HCT116 (cell line): ENCODE measurements at regions not wholly inside any gene's neighbourhood (a gene's known extent, or its start where the extent isn't known, plus 50 kb on each side); places are given as distances from the start of the nearest gene placed in this dataset.
A peak's percentile ranks its signal among the peaks of the same experiment; 100 is the strongest.

Experiments
- ATAC-seq: fragments of 200-7000 bp; cut with Tn5 transposase; 2 replicates; pipeline ENCODE4 v1.9.1; 2020; ENCODE audit warnings: mild to moderate bottlenecking, moderate library complexity
- BruUV-seq: library from RNA; stranded (reverse); fragments of 400-500 nt; replicated peaks from 2 replicates; lab custom pipeline; 2021; lab: Mats Ljungman, UMichigan
- CTCF ChIA-PET: fragments of 300-600 bp; sonication (Branson Sonifier 250); formaldehyde crosslinking; loops from one replicate; lab custom pipeline; 2021; ENCODE audit warnings: antibody characterized with exemption; lab: Charles Lee
- POLR2A ChIA-PET: fragments of 300-600, 350-600 bp; sonication (Branson Sonifier 250); formaldehyde crosslinking; loops from one replicate; lab custom pipeline; 2021; ENCODE audit warnings: antibody characterized with exemption; lab: Charles Lee
- RAD21 ChIA-PET, 2 experiments: fragments of 300-600 bp; sonication (Branson Sonifier 250); formaldehyde crosslinking; loops; one replicate each; lab custom pipeline; 2023; ENCODE audit warnings: low total read pairs in 2 of 2; ENCODE audit not compliant: uncharacterized antibody in 2 of 2, unreplicated experiment in 2 of 2, low non-redundant PET in 1 of 2; lab: Charles Lee
- DNase-seq: peaks from one replicate; pipeline ENCODE4 v3.0.0-alpha.2; 2010; ENCODE audit warnings: low read depth, low spot score
- H2AFZ ChIP-seq: fragments of 200-600 bp; shearing (Covaris generic), sonication (generic); 2 replicates; pipeline ENCODE4 v1.6.1; 2017; ENCODE audit warnings: low read depth, mixed run types, mixed read lengths, antibody characterized with exemption, low read length; ENCODE audit not compliant: poor library complexity, severe bottlenecking
- H3K27ac ChIP-seq: 2 replicates; pipeline ENCODE4 v1.5.1; 2012; ENCODE audit warnings: low read depth, low read length
- H3K27me3 ChIP-seq: fragments of 200-600 bp; sonication (generic); 2 replicates; pipeline ENCODE4 v1.6.1; 2016; ENCODE audit warnings: mixed run types, low read length, mixed read lengths; ENCODE audit not compliant: insufficient read depth
- H3K36me3 ChIP-seq, 2 experiments: fragments of 200-500 bp in 1 of 2; fragments of 200-600 bp in 1 of 2; sonication (Bioruptor generic) in 1 of 2; sonication (generic) in 1 of 2; 2 replicates each; pipeline versions ENCODE4 v1.5.1 to v1.6.1; 2014 to 2016; ENCODE audit warnings: low read length in 2 of 2, inconsistent platforms in 1 of 2, mixed read lengths in 1 of 2, mixed run types in 1 of 2; ENCODE audit not compliant: insufficient read depth in 2 of 2, control insufficient read depth in 1 of 2
- H3K4me1 ChIP-seq, 2 experiments: fragments of 200-600 bp in 1 of 2; sonication (generic) in 1 of 2; 2 replicates each; pipeline versions ENCODE4 v1.5.1 to v1.6.1; 2012 to 2017; ENCODE audit warnings: low read length in 2 of 2, inconsistent platforms in 1 of 2, mild to moderate bottlenecking in 1 of 2, mixed read lengths in 1 of 2, mixed run types in 1 of 2, moderate library complexity in 1 of 2; ENCODE audit not compliant: insufficient read depth in 2 of 2, control insufficient read depth in 1 of 2
- H3K4me2 ChIP-seq: fragments of 200-600 bp; sonication (generic); 2 replicates; pipeline ENCODE4 v1.6.1; 2017; ENCODE audit warnings: mixed run types, low read length, mixed read lengths
- H3K4me3 ChIP-seq, 2 experiments: fragments of 200-600 bp in 1 of 2; sonication (generic) in 1 of 2; replicated peaks in 1 of 2; 2 replicates each; pipeline ENCODE4 v1.5.1; 2011 to 2016; ENCODE audit warnings: low read length in 2 of 2, control low read depth in 1 of 2, low read depth in 1 of 2, mild to moderate bottlenecking in 1 of 2, mixed read lengths in 1 of 2, mixed run types in 1 of 2
- H3K79me2 ChIP-seq: fragments of 200-600 bp; sonication (generic); 2 replicates; pipeline ENCODE4 v1.6.1; 2017; ENCODE audit warnings: mild to moderate bottlenecking, mixed run types, low read length, moderate library complexity, mixed read lengths; ENCODE audit not compliant: insufficient read depth
- H3K9ac ChIP-seq: fragments of 200-600 bp; sonication (generic); 2 replicates; pipeline ENCODE4 v1.6.1; 2016; ENCODE audit warnings: low read length, mixed read lengths
- H3K9me2 ChIP-seq: fragments of 200-600 bp; sonication (generic), shearing (Covaris generic); 2 replicates; pipeline ENCODE4 v1.6.1; 2017; ENCODE audit warnings: mixed run types, mild to moderate bottlenecking, moderate library complexity; ENCODE audit not compliant: insufficient read depth
- H3K9me3 ChIP-seq, 2 experiments: fragments of 200-500 bp in 1 of 2; fragments of 200-600 bp in 1 of 2; sonication (Bioruptor generic) in 1 of 2; sonication (generic) in 1 of 2; 2 replicates each; pipeline ENCODE4 v1.6.1; 2014 to 2017; ENCODE audit warnings: low read length in 2 of 2, mixed read lengths in 2 of 2, inconsistent platforms in 1 of 2, low read depth in 1 of 2, mild to moderate bottlenecking in 1 of 2, mixed run types in 1 of 2, moderate library complexity in 1 of 2; ENCODE audit not compliant: control insufficient read depth in 1 of 2, insufficient read depth in 1 of 2
- H4K20me1 ChIP-seq: fragments of 200-600 bp; sonication (generic), shearing (Covaris generic); 2 replicates; pipeline ENCODE4 v1.6.1; 2017; ENCODE audit warnings: mixed run types, mild to moderate bottlenecking, moderate library complexity; ENCODE audit not compliant: insufficient read depth
- CBX3 ChIP-seq: IDR thresholded peaks from 2 replicates; pipeline ENCODE4 v1.6.1; 2012; ENCODE audit warnings: low read depth
- CEBPB ChIP-seq: IDR thresholded peaks from 2 replicates; pipeline ENCODE4 v1.6.1; 2012; ENCODE audit warnings: low read depth
- EGR1 ChIP-seq: IDR thresholded peaks from 2 replicates; pipeline ENCODE4 v1.6.1; 2012; ENCODE audit warnings: low read depth
- EZH2phosphoT487 ChIP-seq: fragments of 200-600 bp; IDR thresholded peaks from 2 replicates; pipeline ENCODE4 v1.6.1; 2018; ENCODE audit warnings: antibody characterized with exemption, borderline replicate concordance
- FOSL1 ChIP-seq: IDR thresholded peaks from 2 replicates; pipeline ENCODE4 v1.6.1; 2012; ENCODE audit warnings: low read depth
- POLR2A ChIP-seq: IDR thresholded peaks from 2 replicates; pipeline ENCODE4 v1.7.0; 2011; ENCODE audit warnings: borderline replicate concordance; ENCODE audit not compliant: insufficient read depth, insufficient read length; ENCODE audit errors: extremely low read depth
- RAD21 ChIP-seq: IDR thresholded peaks from 2 replicates; pipeline ENCODE4 v1.6.1; 2012; ENCODE audit warnings: low read depth, mild to moderate bottlenecking
- SIN3A ChIP-seq: IDR thresholded peaks from 2 replicates; pipeline ENCODE4 v1.6.1; 2012; ENCODE audit warnings: low read depth
- SP1 ChIP-seq: IDR thresholded peaks from 2 replicates; pipeline ENCODE4 v1.6.1; 2012; ENCODE audit warnings: low read depth
- TCF7L2 ChIP-seq: IDR thresholded peaks from 2 replicates; pipeline ENCODE4 v1.7.0; 2011; ENCODE audit warnings: borderline replicate concordance, inconsistent platforms; ENCODE audit not compliant: insufficient read depth, insufficient read length; ENCODE audit errors: extremely low read depth
- YY1 ChIP-seq: IDR thresholded peaks from 2 replicates; pipeline ENCODE4 v1.6.1; 2011; ENCODE audit warnings: low read length, low read depth, moderate library complexity, mild to moderate bottlenecking; ENCODE audit not compliant: insufficient replicate concordance; ENCODE audit errors: extremely low read depth
- intact Hi-C: fragments of 100-400 bp; cut with micrococcal nuclease; formaldehyde crosslinking; loops from 2 replicates; pipeline ENCODE4 v1.10.0; 2022
- TF ChIP-seq, protein P1 (sequence below), 3 experiments: fragments of 200-600 bp in 1 of 3; sonication (generic) in 1 of 3; IDR thresholded peaks in 2 of 3; conservative IDR thresholded peaks in 1 of 3; 2 replicates each; pipeline ENCODE4 v1.5.1; 2012 to 2017; ENCODE audit warnings: low read depth in 2 of 3, low read length in 2 of 3, antibody characterized with exemption in 1 of 3, borderline replicate concordance in 1 of 3, control low read depth in 1 of 3, mild to moderate bottlenecking in 1 of 3, mixed read lengths in 1 of 3, mixed run types in 1 of 3, moderate library complexity in 1 of 3; ENCODE audit not compliant: insufficient read depth in 1 of 3
- TF ChIP-seq, protein P2 (sequence below): IDR thresholded peaks from 2 replicates; pipeline ENCODE4 v1.6.1; 2012; ENCODE audit warnings: low read depth

DNA sequence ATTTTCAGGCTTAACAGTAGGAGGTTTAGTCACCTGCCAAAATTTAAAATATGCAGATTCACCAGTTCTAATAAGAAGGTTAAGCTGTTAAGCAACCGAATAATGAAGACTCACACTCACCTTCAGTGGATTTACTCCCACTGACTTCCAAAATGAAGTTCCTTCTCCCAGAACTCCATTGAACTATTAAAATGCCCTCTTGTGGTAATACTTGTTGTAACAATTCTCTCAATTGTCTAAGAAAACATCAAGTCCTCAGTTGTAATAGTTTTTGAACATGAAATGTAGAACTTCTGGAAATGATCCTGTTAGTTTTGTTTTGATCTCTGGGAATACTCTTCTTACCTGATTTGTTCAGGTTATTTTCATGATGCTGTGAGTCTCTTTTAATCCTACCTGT lies 522.0 kb upstream of the ATXN8OS start:
- H3K27ac ChIP-seq, result no peak overlapping the region
- no peak for DNase-seq
- RAD21 ChIA-PET, result no interaction called here
- no TSS peak for BruUV-seq
- H3K79me2 ChIP-seq, result no peaks in the 10 kb centered on the region
- H3K9me2 ChIP-seq, result no peaks in the 10 kb centered on the region
- TF ChIP-seq SP1 (no peak), RAD21 (no peak), TCF7L2 (no peak), POLR2A (no peak)
- TF ChIP-seq, protein P1, sequence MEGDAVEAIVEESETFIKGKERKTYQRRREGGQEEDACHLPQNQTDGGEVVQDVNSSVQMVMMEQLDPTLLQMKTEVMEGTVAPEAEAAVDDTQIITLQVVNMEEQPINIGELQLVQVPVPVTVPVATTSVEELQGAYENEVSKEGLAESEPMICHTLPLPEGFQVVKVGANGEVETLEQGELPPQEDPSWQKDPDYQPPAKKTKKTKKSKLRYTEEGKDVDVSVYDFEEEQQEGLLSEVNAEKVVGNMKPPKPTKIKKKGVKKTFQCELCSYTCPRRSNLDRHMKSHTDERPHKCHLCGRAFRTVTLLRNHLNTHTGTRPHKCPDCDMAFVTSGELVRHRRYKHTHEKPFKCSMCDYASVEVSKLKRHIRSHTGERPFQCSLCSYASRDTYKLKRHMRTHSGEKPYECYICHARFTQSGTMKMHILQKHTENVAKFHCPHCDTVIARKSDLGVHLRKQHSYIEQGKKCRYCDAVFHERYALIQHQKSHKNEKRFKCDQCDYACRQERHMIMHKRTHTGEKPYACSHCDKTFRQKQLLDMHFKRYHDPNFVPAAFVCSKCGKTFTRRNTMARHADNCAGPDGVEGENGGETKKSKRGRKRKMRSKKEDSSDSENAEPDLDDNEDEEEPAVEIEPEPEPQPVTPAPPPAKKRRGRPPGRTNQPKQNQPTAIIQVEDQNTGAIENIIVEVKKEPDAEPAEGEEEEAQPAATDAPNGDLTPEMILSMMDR (IDR thresholded peaks at IDR 0.05 in 2 of 3, conservative IDR thresholded peaks at IDR 0.05 in 1 of 3; ENCODE audit: borderline replicate concordance in 1 of 3, insufficient read depth in 1 of 3, low read depth in 2 of 3, low read length in 2 of 3), result peak in 2 of 3 experiments; percentile 13 to 21; a peak in 1 of 6 replicates
- TF ChIP-seq, all 23 proteins: peak for 1
- H3K4me2 ChIP-seq, result no peak overlapping the region
- H3K4me1 ChIP-seq, result no peaks in the 10 kb centered on the region
- H4K20me1 ChIP-seq, result no peaks in the 10 kb centered on the region
- ATAC-seq, result no peak
- intact Hi-C loops, result no loop called here
- no peaks in the 10 kb centered on the region for H3K36me3 ChIP-seq
- no peak overlapping the region for H3K4me3 ChIP-seq
- H3K27me3 ChIP-seq, result no peaks in the 10 kb centered on the region
- no peaks in the 10 kb centered on the region for H3K9me3 ChIP-seq
- ChIA-PET CTCF (no interaction called here), POLR2A (no interaction called here)
- H3K9ac ChIP-seq, result no peak overlapping the region
- H2AFZ ChIP-seq, result no peak overlapping the region

DNA sequence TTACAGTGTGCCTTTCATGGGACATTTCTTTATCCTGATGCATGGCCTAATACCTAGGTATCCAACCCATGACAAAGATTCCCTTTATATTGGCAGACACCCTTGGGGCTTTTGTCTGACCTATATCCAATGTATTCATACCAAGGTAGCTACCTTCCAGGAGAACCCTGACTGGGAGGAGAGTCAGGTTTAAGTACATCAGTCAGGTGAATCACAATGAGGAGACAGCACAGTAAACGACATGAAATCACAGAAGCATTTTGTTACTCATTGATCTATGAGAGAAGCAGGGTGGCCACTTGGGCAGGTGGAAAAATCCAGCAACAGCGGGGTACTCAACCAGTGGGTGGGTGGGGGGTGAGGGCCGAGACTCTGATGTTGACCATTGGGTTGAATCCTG lies 527.4 kb upstream of the ATXN8OS start:
- Histone ChIP-seq H3K36me3 (no peaks in the 10 kb centered on the region), H3K9me3 (no peaks in the 10 kb centered on the region), H3K4me1 (no peaks in the 10 kb centered on the region), H4K20me1 (no peaks in the 10 kb centered on the region), H3K79me2 (no peaks in the 10 kb centered on the region), H2AFZ (no peak overlapping the region), H3K27ac (no peak overlapping the region), H3K9me2 (no peaks in the 10 kb centered on the region), H3K9ac (no peak overlapping the region), H3K4me3 (no peak overlapping the region), H3K4me2 (no peak overlapping the region), H3K27me3 (no peaks in the 10 kb centered on the region)
- RAD21 ChIA-PET, result no interaction called here
- CTCF ChIA-PET, result no interaction called here
- no peak for DNase-seq
- intact Hi-C loops, result no loop called here
- no TSS peak for BruUV-seq
- no peak for ATAC-seq
- POLR2A ChIA-PET, result no interaction called here
- TF ChIP-seq FOSL1 (no peak), RAD21 (no peak), TCF7L2 (no peak), YY1 (no peak), SP1 (no peak), EZH2phosphoT487 (no peak), CEBPB (no peak), CBX3 (no peak), SIN3A (no peak), EGR1 (no peak)
- TF ChIP-seq, protein P2, sequence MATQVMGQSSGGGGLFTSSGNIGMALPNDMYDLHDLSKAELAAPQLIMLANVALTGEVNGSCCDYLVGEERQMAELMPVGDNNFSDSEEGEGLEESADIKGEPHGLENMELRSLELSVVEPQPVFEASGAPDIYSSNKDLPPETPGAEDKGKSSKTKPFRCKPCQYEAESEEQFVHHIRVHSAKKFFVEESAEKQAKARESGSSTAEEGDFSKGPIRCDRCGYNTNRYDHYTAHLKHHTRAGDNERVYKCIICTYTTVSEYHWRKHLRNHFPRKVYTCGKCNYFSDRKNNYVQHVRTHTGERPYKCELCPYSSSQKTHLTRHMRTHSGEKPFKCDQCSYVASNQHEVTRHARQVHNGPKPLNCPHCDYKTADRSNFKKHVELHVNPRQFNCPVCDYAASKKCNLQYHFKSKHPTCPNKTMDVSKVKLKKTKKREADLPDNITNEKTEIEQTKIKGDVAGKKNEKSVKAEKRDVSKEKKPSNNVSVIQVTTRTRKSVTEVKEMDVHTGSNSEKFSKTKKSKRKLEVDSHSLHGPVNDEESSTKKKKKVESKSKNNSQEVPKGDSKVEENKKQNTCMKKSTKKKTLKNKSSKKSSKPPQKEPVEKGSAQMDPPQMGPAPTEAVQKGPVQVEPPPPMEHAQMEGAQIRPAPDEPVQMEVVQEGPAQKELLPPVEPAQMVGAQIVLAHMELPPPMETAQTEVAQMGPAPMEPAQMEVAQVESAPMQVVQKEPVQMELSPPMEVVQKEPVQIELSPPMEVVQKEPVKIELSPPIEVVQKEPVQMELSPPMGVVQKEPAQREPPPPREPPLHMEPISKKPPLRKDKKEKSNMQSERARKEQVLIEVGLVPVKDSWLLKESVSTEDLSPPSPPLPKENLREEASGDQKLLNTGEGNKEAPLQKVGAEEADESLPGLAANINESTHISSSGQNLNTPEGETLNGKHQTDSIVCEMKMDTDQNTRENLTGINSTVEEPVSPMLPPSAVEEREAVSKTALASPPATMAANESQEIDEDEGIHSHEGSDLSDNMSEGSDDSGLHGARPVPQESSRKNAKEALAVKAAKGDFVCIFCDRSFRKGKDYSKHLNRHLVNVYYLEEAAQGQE, result no peak
